Right lobe of liver (tissue), 6 donors: ENCODE measurements at regions not wholly inside any gene's neighbourhood (a gene's known extent, or its start where the extent isn't known, plus 50 kb on each side); places are given as distances from the start of the nearest gene placed in this dataset.

ENCODE experiments used
- ATAC-seq, 4 donors: fragments of 200-7000 bp; cut with Tn5 transposase; one replicate each; pipeline ENCODE4 v1.9.1; 2020; ENCODE audit warnings: mild to moderate bottlenecking in 4 of 4, moderate library complexity in 4 of 4
- DNase-seq, 3 donors: peaks; one replicate each; pipeline ENCODE4 v3.0.0-alpha.2; 2020
- H3K27ac ChIP-seq, 3 donors: fragments of 200-600 bp; one replicate each; pipeline ENCODE4 v1.8.0; 2022
- H3K27me3 ChIP-seq, 2 donors: fragments of 200-600 bp; one replicate each; pipeline ENCODE4 v1.8.0; 2022
- H3K36me3 ChIP-seq, 4 donors: fragments of 200-600 bp; sonication (generic) in 1 of 4; one replicate each; pipeline versions ENCODE4 v1.5.1 to v1.8.0; 2017 to 2022; ENCODE audit warnings: control low read depth in 1 of 4
- H3K4me1 ChIP-seq, 4 donors: fragments of 200-600 bp; sonication (generic) in 1 of 4; one replicate each; pipeline versions ENCODE4 v1.5.1 to v1.8.0; 2017 to 2022; ENCODE audit warnings: control low read depth in 1 of 4
- H3K4me3 ChIP-seq, 3 donors: fragments of 200-600 bp; one replicate each; pipeline ENCODE4 v1.8.0; 2022
- H3K9me3 ChIP-seq, 4 donors: fragments of 200-600 bp; sonication (generic) in 1 of 4; one replicate each; pipeline versions ENCODE4 v1.5.1 to v1.8.0; 2017 to 2022; ENCODE audit warnings: control low read depth in 1 of 4
- POLR2A ChIP-seq: fragments of 450-650 bp; IDR thresholded peaks from one replicate; pipeline ENCODE4 v1.6.1; 2017; ENCODE audit warnings: antibody characterized with exemption, mild to moderate bottlenecking
- WGBS: methylation state at CpG from one replicate; pipeline ENCODE4 v1.1.6; 2018; ENCODE audit warnings: low coverage, low lambda C conversion rate; ENCODE audit not compliant: insufficient coverage; ENCODE audit errors: missing lambda C conversion rate; 5-methylcytosine and 5-hydroxymethylcytosine counted together
- intact Hi-C, 2 donors: fragments of 100-400 bp; cut with DNase I; formaldehyde crosslinking; loops; one replicate each; pipeline versions ENCODE4 v1.11.2 to v1.14.1; 2022
- TF ChIP-seq, protein P1 (sequence below), 4 donors: fragments of 200-600 bp in 3 of 4; fragments of 450-650 bp in 1 of 4; IDR thresholded peaks; one replicate each; pipeline versions ENCODE4 v1.5.1 to v1.8.0; 2016 to 2022; ENCODE audit warnings: antibody characterized with exemption in 4 of 4, mild to moderate bottlenecking in 2 of 4
- donor health status: DM: no; HTN: yes; CAD: no.
- donor health status: DM: no; HTN: no; CAD: no.
- donor health status: DM: no; HTN: no; CAD: no.
- donor health status: DM: no; HTN: yes; CAD: no.
- donor health status: DM: no; HTN: yes; CAD: no.

- no peaks in the 10 kb centered on the region for H3K4me1 ChIP-seq
- ATAC-seq (peak in 2 of 4 donors; percentile 30 to 40), DNase-seq (no peak)
- no peak overlapping the region for H3K4me3 ChIP-seq
- TF ChIP-seq, protein P1, sequence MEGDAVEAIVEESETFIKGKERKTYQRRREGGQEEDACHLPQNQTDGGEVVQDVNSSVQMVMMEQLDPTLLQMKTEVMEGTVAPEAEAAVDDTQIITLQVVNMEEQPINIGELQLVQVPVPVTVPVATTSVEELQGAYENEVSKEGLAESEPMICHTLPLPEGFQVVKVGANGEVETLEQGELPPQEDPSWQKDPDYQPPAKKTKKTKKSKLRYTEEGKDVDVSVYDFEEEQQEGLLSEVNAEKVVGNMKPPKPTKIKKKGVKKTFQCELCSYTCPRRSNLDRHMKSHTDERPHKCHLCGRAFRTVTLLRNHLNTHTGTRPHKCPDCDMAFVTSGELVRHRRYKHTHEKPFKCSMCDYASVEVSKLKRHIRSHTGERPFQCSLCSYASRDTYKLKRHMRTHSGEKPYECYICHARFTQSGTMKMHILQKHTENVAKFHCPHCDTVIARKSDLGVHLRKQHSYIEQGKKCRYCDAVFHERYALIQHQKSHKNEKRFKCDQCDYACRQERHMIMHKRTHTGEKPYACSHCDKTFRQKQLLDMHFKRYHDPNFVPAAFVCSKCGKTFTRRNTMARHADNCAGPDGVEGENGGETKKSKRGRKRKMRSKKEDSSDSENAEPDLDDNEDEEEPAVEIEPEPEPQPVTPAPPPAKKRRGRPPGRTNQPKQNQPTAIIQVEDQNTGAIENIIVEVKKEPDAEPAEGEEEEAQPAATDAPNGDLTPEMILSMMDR (IDR thresholded peaks at IDR 0.05) = no peak
- no peak for TF ChIP-seq POLR2A
- WGBS = 43% methylated on average over 3 of the region's 4 CpGs
- H3K27ac ChIP-seq = no peak overlapping the region
- no peaks in the 10 kb centered on the region for H3K9me3 ChIP-seq
- no peaks in the 10 kb centered on the region for H3K36me3 ChIP-seq
- intact Hi-C loops = no loop called here
- no peaks in the 10 kb centered on the region for H3K27me3 ChIP-seq
Measured at GRCh38 chr9:79884546-79884945, 312.8 kb downstream of the TLE4 start.

- intact Hi-C loops = no loop called here
Measured at GRCh38 chr9:79883073-79883645, 311.4 kb downstream of the TLE4 start.

DNA sequence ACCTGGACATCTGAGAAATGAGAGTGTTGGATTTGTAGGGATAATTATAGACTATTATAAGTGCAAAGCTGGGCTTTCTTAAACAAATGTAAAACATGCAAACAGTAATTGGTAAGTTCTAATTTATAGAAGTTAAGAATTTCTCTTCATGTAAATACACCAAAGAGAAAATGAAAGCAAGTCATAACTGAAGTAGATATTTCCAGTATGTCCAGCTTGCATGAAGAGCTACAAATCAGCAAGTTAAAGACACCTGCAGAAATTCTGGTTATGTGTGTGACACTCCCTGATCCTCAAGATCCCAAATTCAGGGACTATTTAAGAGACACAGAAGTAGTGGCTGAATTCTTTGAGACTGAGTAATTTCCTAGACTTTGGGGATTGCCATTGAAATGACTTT, 308.9 kb downstream of the TLE4 start:
- no peaks in the 10 kb centered on the region for H3K4me1 ChIP-seq
- H3K27me3 ChIP-seq = no peaks in the 10 kb centered on the region
- TF ChIP-seq, protein P1 (IDR thresholded peaks at IDR 0.05) = no peak
- TF ChIP-seq POLR2A = no peak
- ATAC-seq (no peak), DNase-seq (no peak)
- H3K9me3 ChIP-seq = no peaks in the 10 kb centered on the region
- no peak overlapping the region for H3K27ac ChIP-seq
- H3K4me3 ChIP-seq = no peak overlapping the region
- H3K36me3 ChIP-seq = no peaks in the 10 kb centered on the region
- intact Hi-C loops = no loop called here

More at GRCh38 chr9:79883073-79883645, 311.4 kb downstream of the TLE4 start:
- H3K9me3 ChIP-seq = no peaks in the 10 kb centered on the region
- no peaks in the 10 kb centered on the region for H3K4me1 ChIP-seq
- ATAC-seq = peak in 3 of 4 donors; percentile 39 to 55 (median 47)
- no peaks in the 10 kb centered on the region for H3K36me3 ChIP-seq
- 14% methylated on average over 1 of the region's 3 CpGs for WGBS
- no peak overlapping the region for H3K4me3 ChIP-seq
- no peak for DNase-seq
- H3K27ac ChIP-seq = no peak overlapping the region
- no peak for TF ChIP-seq POLR2A
- TF ChIP-seq, protein P1 (IDR thresholded peaks at IDR 0.05) = no peak
- H3K27me3 ChIP-seq = no peaks in the 10 kb centered on the region

DNA sequence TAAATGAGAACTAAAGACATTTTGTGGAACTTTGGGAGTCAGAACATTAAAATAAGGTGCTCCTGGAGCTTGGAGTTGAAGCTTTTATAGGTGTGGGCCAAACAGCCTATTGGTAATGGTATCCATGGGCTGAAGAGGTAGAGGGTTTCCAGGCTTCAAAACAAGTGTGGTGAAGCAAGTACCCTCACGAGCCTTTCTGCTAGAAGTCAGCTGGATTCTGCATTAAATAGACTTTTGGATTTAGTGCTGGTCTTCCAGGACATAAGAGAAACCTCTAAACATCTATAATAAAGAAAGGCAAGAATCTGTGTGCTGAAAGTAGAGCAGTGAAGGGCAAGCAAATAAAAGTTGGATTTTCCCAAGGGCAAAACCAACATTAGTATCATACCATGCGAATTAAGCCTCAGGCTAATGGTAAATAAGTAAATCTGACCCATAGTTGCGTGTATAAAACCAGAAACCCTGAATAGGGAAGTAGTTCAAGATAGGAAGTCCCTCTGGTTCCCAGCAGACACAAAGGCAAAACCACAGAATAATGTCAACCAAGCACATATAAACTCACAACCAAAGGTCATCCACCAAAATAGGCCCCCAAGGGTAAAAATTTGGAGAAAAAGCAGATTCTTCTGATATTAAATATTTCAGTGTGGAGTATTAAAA, 306.3 kb downstream of the TLE4 start:
- H3K9me3 ChIP-seq = no peaks in the 10 kb centered on the region
- H3K27ac ChIP-seq = no peak overlapping the region
- no peaks in the 10 kb centered on the region for H3K4me1 ChIP-seq
- H3K36me3 ChIP-seq = no peaks in the 10 kb centered on the region
- intact Hi-C loops = no loop called here
- 16% methylated on average over 3 of the region's 3 CpGs for WGBS
- no peak overlapping the region for H3K4me3 ChIP-seq
- peak in 3 of 4 donors; percentile 30 to 62 (median 54) for ATAC-seq
- DNase-seq = no peak
- H3K27me3 ChIP-seq = no peaks in the 10 kb centered on the region
- TF ChIP-seq, protein P1 (IDR thresholded peaks at IDR 0.05) = no peak
- TF ChIP-seq POLR2A = no peak
